ENCODE measurements at regions not wholly inside any gene's neighbourhood (a gene's known extent, or its start where the extent isn't known, plus 50 kb on each side); places are given as distances from the start of the nearest gene placed in this dataset.
"Not testable (repeated sequence)": the region's sequence is repeated elsewhere in the genome, so short reads cannot be mapped to it uniquely, and the experiment has no call there.

DNA sequence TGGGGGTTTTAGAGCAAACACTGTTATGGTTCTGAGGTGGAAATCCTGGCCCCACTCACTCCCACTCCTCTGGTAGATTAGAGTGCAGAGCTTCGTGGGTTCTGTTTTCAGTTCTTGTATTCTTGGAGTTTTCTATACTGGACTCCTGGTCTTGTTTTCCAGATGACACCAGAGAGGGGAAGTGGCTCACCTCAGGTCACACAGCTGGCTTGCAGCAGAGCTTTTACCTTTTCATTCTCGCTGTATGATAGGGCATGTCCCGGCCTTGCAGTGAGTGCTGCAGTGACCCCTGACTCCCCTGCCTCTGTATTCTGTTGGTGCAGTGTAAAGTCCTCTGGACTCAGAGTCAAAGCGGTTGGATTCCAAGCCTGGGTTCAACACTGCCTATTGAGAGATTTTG, 148.9 kb upstream of the MEX3C start:
- Histone ChIP-seq H3K36me3 (ENCODE audit: insufficient read depth, low read length) (no peaks in the 10 kb centered on the region), H3K79me2 (ENCODE audit: insufficient read depth, low read depth, low read length) (no peaks in the 10 kb centered on the region), H3K4me1 (ENCODE audit: insufficient read depth, low read length, poor library complexity, severe bottlenecking) (no peaks in the 10 kb centered on the region), H3K4me2 (ENCODE audit: low read length) (no peak overlapping the region), H3K4me3 (ENCODE audit: low read depth, low read length, poor library complexity, severe bottlenecking) (no peak overlapping the region), H3K9me3 (ENCODE audit: low read length) (no peaks in the 10 kb centered on the region), H4K20me1 (ENCODE audit: insufficient read depth, low read length) (no peaks in the 10 kb centered on the region), H3K9me2 (ENCODE audit: insufficient read depth, low read length) (no peaks in the 10 kb centered on the region), H3K27ac (ENCODE audit: low read depth, low read length, poor library complexity, severe bottlenecking) (no peak overlapping the region), H2AFZ (ENCODE audit: low read length) (no peak overlapping the region)
- BruUV-seq (replicated peaks) = no TSS peak
- no peak for DNase-seq (ENCODE audit: low spot score)
- ChIA-PET POLR2A (no interaction called here), CTCF (ENCODE audit: unreplicated experiment) (no interaction called here)
- intact Hi-C loops (cut with micrococcal nuclease; ENCODE audit: unreplicated experiment) = no loop called here
- TF ChIP-seq EZH2phosphoT487 (IDR thresholded peaks at IDR 0.05; ENCODE audit: borderline replicate concordance, low read depth, low read length) (no peak), CTCF (conservative IDR thresholded peaks at IDR 0.05; ENCODE audit: low read length) (no peak)

DNA sequence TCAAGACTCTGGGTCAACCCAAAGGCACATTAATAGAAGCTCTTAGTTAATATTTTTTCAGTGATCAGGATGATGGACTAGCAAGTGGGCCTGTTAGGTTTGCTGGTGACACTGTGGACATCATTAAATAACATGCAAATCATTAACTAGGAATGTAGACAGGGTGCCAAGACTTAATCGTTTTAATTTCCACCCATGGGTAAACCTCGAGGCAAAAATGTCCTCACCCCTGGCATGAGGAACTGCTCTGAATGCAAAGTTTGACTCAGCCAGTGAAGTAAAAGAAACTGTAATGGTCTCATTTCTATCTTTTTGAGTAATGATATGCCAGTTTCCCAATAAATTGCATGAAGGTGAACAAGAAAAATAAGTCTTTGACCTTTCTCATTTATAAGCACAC, 152.6 kb upstream of the MEX3C start:
- Histone ChIP-seq H3K4me1 (ENCODE audit: insufficient read depth, low read length, poor library complexity, severe bottlenecking) (no peaks in the 10 kb centered on the region), H3K27ac (ENCODE audit: low read depth, low read length, poor library complexity, severe bottlenecking) (no peak overlapping the region), H3K79me2 (ENCODE audit: insufficient read depth, low read depth, low read length) (no peaks in the 10 kb centered on the region), H4K20me1 (ENCODE audit: insufficient read depth, low read length) (no peaks in the 10 kb centered on the region), H3K36me3 (ENCODE audit: insufficient read depth, low read length) (no peaks in the 10 kb centered on the region), H3K4me2 (ENCODE audit: low read length) (no peak overlapping the region), H3K4me3 (ENCODE audit: low read depth, low read length, poor library complexity, severe bottlenecking) (no peak overlapping the region), H3K9me3 (ENCODE audit: low read length) (no peaks in the 10 kb centered on the region), H3K9me2 (ENCODE audit: insufficient read depth, low read length) (no peaks in the 10 kb centered on the region), H2AFZ (ENCODE audit: low read length) (no peak overlapping the region)
- BruUV-seq (replicated peaks) = no TSS peak
- no peak for DNase-seq (ENCODE audit: low spot score)
- ChIA-PET CTCF (ENCODE audit: unreplicated experiment) (no interaction called here), POLR2A (no interaction called here)
- intact Hi-C loops (cut with micrococcal nuclease; ENCODE audit: unreplicated experiment) = no loop called here
- no peak for TF ChIP-seq CTCF (conservative IDR thresholded peaks at IDR 0.05; ENCODE audit: low read length)
- TF ChIP-seq EZH2phosphoT487 (IDR thresholded peaks at IDR 0.05; ENCODE audit: borderline replicate concordance, low read depth, low read length) = no peak

- Histone ChIP-seq H3K36me3 (ENCODE audit: insufficient read depth, low read length) (no peaks in the 10 kb centered on the region), H3K9me2 (ENCODE audit: insufficient read depth, low read length) (no peaks in the 10 kb centered on the region), H2AFZ (ENCODE audit: low read length) (no peak overlapping the region), H3K9me3 (ENCODE audit: low read length) (no peaks in the 10 kb centered on the region), H4K20me1 (ENCODE audit: insufficient read depth, low read length) (no peaks in the 10 kb centered on the region), H3K4me1 (ENCODE audit: insufficient read depth, low read length, poor library complexity, severe bottlenecking) (no peaks in the 10 kb centered on the region), H3K4me3 (ENCODE audit: low read depth, low read length, poor library complexity, severe bottlenecking) (no peak overlapping the region), H3K79me2 (ENCODE audit: insufficient read depth, low read depth, low read length) (no peaks in the 10 kb centered on the region), H3K4me2 (ENCODE audit: low read length) (no peak overlapping the region), H3K27ac (ENCODE audit: low read depth, low read length, poor library complexity, severe bottlenecking) (no peak overlapping the region)
- CTCF ChIA-PET (ENCODE audit: unreplicated experiment) = no interaction called here
- DNase-seq (ENCODE audit: low spot score) = no peak
- TF ChIP-seq EZH2phosphoT487 (IDR thresholded peaks at IDR 0.05; ENCODE audit: borderline replicate concordance, low read depth, low read length) = no peak
- no peak for TF ChIP-seq CTCF (conservative IDR thresholded peaks at IDR 0.05; ENCODE audit: low read length)
- POLR2A ChIA-PET = interaction anchor here (1.4 kb wide), 1 partner anchor 9 kb away, joined by 4 read pairs; no protein-coding TSS in a partner anchor
- intact Hi-C loops (cut with micrococcal nuclease; ENCODE audit: unreplicated experiment) = no loop called here
- no TSS peak for BruUV-seq (replicated peaks)
Observed at GRCh38 chr18:51355841-51356240, 158.4 kb upstream of the MEX3C start.

- H3K9me3 ChIP-seq (ENCODE audit: low read length); DNase-seq (ENCODE audit: low spot score); POLR2A ChIA-PET; H3K4me2 ChIP-seq (ENCODE audit: low read length); H2AFZ ChIP-seq (ENCODE audit: low read length); CTCF ChIA-PET (ENCODE audit: unreplicated experiment); H3K27ac ChIP-seq (ENCODE audit: low read depth, low read length, poor library complexity, severe bottlenecking); BruUV-seq (replicated peaks); H4K20me1 ChIP-seq (ENCODE audit: insufficient read depth, low read length); H3K4me1 ChIP-seq (ENCODE audit: insufficient read depth, low read length, poor library complexity, severe bottlenecking); H3K79me2 ChIP-seq (ENCODE audit: insufficient read depth, low read depth, low read length); H3K4me3 ChIP-seq (ENCODE audit: low read depth, low read length, poor library complexity, severe bottlenecking); H3K36me3 ChIP-seq (ENCODE audit: insufficient read depth, low read length); H3K9me2 ChIP-seq (ENCODE audit: insufficient read depth, low read length); intact Hi-C loops (cut with micrococcal nuclease; ENCODE audit: unreplicated experiment): not testable (repeated sequence)
Observed at GRCh38 chr18:51360301-51360700, 162.8 kb upstream of the MEX3C start.

Measured in OCI-LY7 (cell line).